ENCODE measurements at regions not wholly inside any gene's neighbourhood (a gene's known extent, or its start where the extent isn't known, plus 50 kb on each side); places are given as distances from the start of the nearest gene placed in this dataset.

DNA sequence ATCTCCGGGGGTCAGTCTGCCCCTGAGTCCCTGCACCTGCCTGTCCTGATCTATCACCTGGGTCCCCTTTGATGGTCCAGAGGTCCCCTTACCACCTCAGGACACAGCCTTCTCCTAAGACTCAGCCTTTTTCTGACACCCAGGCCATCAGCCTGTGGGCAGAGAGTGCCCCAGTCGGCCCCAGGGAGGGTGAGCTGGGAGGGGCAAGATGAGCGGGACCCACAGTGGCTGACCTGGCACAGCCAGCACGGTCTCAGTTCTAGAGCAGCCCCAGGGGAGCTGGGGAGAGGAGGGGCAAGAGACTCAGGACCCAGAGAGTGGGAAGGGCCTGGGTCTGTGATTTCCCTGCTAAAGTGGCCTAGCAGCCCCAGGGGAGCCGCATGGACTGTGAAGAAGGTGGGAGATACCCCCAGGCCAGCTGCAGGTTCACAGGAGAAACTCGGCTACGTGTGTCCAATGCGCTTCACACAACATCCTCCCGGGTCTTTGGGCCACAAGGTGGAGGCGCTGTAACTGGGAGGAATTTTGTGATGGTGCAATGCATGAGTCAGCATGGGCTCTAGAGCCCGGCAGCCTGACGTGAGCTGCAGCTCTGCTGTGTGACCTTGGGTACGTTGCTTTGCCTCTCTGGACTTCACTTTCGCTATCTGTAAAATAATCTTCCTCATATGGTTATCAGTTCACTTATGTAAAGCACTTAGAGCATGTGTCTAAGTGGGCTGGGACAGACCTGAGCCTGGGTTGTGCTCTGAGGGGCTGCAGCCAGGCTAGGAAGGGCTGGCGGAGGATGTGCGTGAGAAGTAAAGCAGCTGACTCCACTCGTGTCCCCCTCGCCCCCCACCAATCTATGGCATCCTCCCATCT is 67.2 kb upstream of the LHX1 start:
- TF ChIP-seq, protein P1, sequence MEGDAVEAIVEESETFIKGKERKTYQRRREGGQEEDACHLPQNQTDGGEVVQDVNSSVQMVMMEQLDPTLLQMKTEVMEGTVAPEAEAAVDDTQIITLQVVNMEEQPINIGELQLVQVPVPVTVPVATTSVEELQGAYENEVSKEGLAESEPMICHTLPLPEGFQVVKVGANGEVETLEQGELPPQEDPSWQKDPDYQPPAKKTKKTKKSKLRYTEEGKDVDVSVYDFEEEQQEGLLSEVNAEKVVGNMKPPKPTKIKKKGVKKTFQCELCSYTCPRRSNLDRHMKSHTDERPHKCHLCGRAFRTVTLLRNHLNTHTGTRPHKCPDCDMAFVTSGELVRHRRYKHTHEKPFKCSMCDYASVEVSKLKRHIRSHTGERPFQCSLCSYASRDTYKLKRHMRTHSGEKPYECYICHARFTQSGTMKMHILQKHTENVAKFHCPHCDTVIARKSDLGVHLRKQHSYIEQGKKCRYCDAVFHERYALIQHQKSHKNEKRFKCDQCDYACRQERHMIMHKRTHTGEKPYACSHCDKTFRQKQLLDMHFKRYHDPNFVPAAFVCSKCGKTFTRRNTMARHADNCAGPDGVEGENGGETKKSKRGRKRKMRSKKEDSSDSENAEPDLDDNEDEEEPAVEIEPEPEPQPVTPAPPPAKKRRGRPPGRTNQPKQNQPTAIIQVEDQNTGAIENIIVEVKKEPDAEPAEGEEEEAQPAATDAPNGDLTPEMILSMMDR (IDR thresholded peaks at IDR 0.05; ENCODE audit: insufficient read depth, low read depth, low read length), result no peak
- TF ChIP-seq EZH2 (IDR thresholded peaks at IDR 0.05; ENCODE audit: insufficient read depth, low read length), result no peak
